ENCODE measurements at regions not wholly inside any gene's neighbourhood (a gene's known extent, or its start where the extent isn't known, plus 50 kb on each side); places are given as distances from the start of the nearest gene placed in this dataset.

DNA sequence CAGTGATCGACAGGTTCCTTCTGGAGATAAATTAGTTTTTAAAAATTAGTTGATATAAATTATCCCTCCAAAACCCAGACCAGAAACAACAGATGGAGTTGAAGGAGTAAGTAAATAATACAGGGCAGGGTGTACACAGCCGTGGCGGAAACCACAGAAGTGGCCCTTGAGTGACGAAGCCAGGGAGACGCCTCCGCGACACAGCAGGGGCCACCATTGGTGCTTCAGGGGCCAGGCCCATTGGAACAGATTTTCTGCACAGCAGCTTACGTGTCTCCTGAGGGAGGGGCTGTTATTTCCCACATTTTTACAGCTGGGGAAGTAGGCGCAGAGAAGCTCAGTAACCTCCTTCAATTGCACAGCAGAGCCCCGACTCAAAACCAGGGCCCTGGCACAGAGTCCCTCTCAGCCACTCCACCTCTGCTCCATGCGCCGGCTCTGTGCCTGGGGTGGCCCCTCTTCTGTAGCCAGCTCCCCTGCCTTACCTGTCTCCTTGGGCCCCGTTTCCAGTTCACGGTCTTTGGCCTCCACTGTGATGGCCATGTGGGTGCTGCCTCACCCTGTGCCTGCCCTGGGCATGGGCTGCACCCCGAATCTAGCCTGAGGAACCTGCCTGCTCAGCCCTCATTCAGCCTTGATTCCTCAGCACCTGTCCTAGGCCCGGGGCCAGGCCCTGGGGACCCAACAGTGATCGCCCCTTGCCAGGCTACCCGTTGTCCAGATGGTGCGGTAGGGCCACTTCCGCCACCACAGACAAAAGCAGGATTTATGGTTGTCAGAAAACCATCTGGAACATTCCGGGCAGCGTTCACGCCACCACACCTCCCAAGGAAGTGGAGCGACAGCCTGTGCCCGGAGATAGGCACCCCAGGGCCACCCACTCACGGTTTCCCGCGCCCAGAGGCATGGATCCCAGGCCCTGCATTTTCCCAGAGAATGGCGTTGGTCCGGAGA is 128.5 kb upstream of the GSE1 start:
- TF ChIP-seq CTCF (IDR thresholded peaks at IDR 0.05; ENCODE audit: poor library complexity) (no peak), EZH2phosphoT487 (IDR thresholded peaks at IDR 0.05; ENCODE audit: low read depth, severe bottlenecking, unreplicated experiment) (no peak), EZH2 (IDR thresholded peaks at IDR 0.05; ENCODE audit: borderline replicate concordance) (no peak)

Data from hepatocyte (in vitro differentiated cells).